GM23338 (cell line): ENCODE measurements at regions not wholly inside any gene's neighbourhood (a gene's known extent, or its start where the extent isn't known, plus 50 kb on each side); places are given as distances from the start of the nearest gene placed in this dataset.
A peak's percentile ranks its signal among the peaks of the same experiment; 100 is the strongest.

Experiments
- ATAC-seq: fragments of 200-7000 bp; cut with Tn5 transposase; 3 replicates; pipeline ENCODE4 v1.9.1; 2020
- DNase-seq: peaks from one replicate; pipeline ENCODE4 v3.0.0-alpha.2; 2015; ENCODE audit warnings: low spot score
- H2AFZ ChIP-seq: fragments of 200-600 bp; sonication (generic); 2 replicates; pipeline ENCODE4 v1.8.0; 2016; ENCODE audit warnings: antibody characterized with exemption, mild to moderate bottlenecking, moderate library complexity
- H3F3A ChIP-seq: fragments of 200-600 bp; sonication (generic); replicated peaks from 2 replicates; pipeline ENCODE4 v1.8.0; 2017; ENCODE audit warnings: antibody characterized with exemption, mixed run types, low read depth
- H3K27ac ChIP-seq: fragments of 200-600 bp; sonication (generic); 2 replicates; pipeline ENCODE4 v1.6.1; 2016; ENCODE audit warnings: low read depth
- H3K27me3 ChIP-seq: fragments of 200-600 bp; sonication (generic); 2 replicates; pipeline ENCODE4 v1.8.0; 2016; ENCODE audit warnings: mild to moderate bottlenecking, mixed run types, moderate library complexity; ENCODE audit not compliant: insufficient read depth
- H3K36me3 ChIP-seq: fragments of 200-600 bp; sonication (generic); 2 replicates; pipeline ENCODE4 v1.8.0; 2016; ENCODE audit warnings: mild to moderate bottlenecking; ENCODE audit not compliant: insufficient read depth
- H3K4me1 ChIP-seq: fragments of 200-600 bp; sonication (generic); 2 replicates; pipeline ENCODE4 v1.8.0; 2016; ENCODE audit warnings: mild to moderate bottlenecking, moderate library complexity; ENCODE audit not compliant: insufficient read depth
- H3K4me2 ChIP-seq: fragments of 200-600 bp; sonication (generic); 2 replicates; pipeline ENCODE4 v1.7.1; 2017; ENCODE audit warnings: mixed run types
- H3K4me3 ChIP-seq: fragments of 200-600 bp; sonication (generic); 2 replicates; pipeline ENCODE4 v1.6.1; 2016; ENCODE audit warnings: mixed run types
- H3K79me2 ChIP-seq: fragments of 200-600 bp; sonication (generic); replicated peaks from 2 replicates; pipeline ENCODE4 v1.8.0; 2017; ENCODE audit warnings: mild to moderate bottlenecking; ENCODE audit not compliant: insufficient read depth
- H3K9me2 ChIP-seq: fragments of 200-600 bp; sonication (generic); 2 replicates; pipeline ENCODE4 v1.8.0; 2017; ENCODE audit not compliant: insufficient read depth
- H4K20me1 ChIP-seq: fragments of 200-600 bp; sonication (generic); replicated peaks from 2 replicates; pipeline ENCODE4 v1.8.0; 2017; ENCODE audit warnings: mild to moderate bottlenecking; ENCODE audit not compliant: insufficient read depth
- H3K27ac Mint-ChIP-seq: 2 replicates; pipeline ENCODE4 v1.8.0; 2020; ENCODE audit warnings: inconsistent platforms, mild to moderate bottlenecking, moderate library complexity, mixed read lengths
- H3K27me3 Mint-ChIP-seq: 3 replicates; pipeline ENCODE4 v1.8.0; 2022; ENCODE audit warnings: low read depth, mild to moderate bottlenecking, moderate library complexity, mixed read lengths, inconsistent platforms; ENCODE audit not compliant: insufficient read depth, poor library complexity
- H3K36me3 Mint-ChIP-seq: 3 replicates; pipeline ENCODE4 v1.8.0; 2021; ENCODE audit warnings: low read depth, mild to moderate bottlenecking, inconsistent platforms, moderate library complexity, mixed read lengths
- H3K4me1 Mint-ChIP-seq: 3 replicates; pipeline ENCODE4 v1.8.0; 2020; ENCODE audit warnings: mild to moderate bottlenecking, inconsistent platforms, mixed read lengths
- H3K4me3 Mint-ChIP-seq: 3 replicates; pipeline ENCODE4 v1.8.0; 2021; ENCODE audit warnings: moderate library complexity, mild to moderate bottlenecking, inconsistent platforms, mixed read lengths
- H3K9me3 Mint-ChIP-seq: 3 replicates; pipeline ENCODE4 v1.8.0; 2020; ENCODE audit warnings: moderate library complexity, mild to moderate bottlenecking, inconsistent platforms, mixed read lengths
- CREB1 ChIP-seq: fragments of 250-450 bp; sonication (Bioruptor Pico); IDR thresholded peaks from 2 replicates; pipeline ENCODE4 v1.5.0; 2020; ENCODE audit warnings: low read depth, mild to moderate bottlenecking, moderate library complexity
- EZH2 ChIP-seq: fragments of 200-600 bp; sonication (generic); IDR thresholded peaks from one replicate; pipeline ENCODE4 v1.8.0; 2017; ENCODE audit warnings: antibody characterized with exemption, mild to moderate bottlenecking, low read depth; ENCODE audit not compliant: unreplicated experiment
- EZH2phosphoT487 ChIP-seq: fragments of 200-600 bp; sonication (generic); IDR thresholded peaks from one replicate; pipeline ENCODE4 v1.8.1; 2018; ENCODE audit warnings: antibody characterized with exemption; ENCODE audit not compliant: unreplicated experiment
- JUNB ChIP-seq: IDR thresholded peaks from one replicate; pipeline ENCODE4 v1.6.1; 2016; ENCODE audit warnings: antibody characterized with exemption; ENCODE audit not compliant: unreplicated experiment
- NANOG ChIP-seq: IDR thresholded peaks from 2 replicates; pipeline ENCODE4 v1.6.1; 2016; ENCODE audit warnings: antibody characterized with exemption, borderline replicate concordance
- POLR2AphosphoS5 ChIP-seq: IDR thresholded peaks from 2 replicates; pipeline ENCODE4 v1.6.1; 2016; ENCODE audit warnings: antibody characterized with exemption, low read depth
- STAT1 ChIP-seq: IDR thresholded peaks from one replicate; pipeline ENCODE4 v1.6.1; 2016; ENCODE audit warnings: antibody characterized with exemption; ENCODE audit not compliant: unreplicated experiment
- ZNF114 ChIP-seq: fragments of 250-450 bp; sonication (Bioruptor Pico); IDR thresholded peaks from 2 replicates; pipeline ENCODE4 v1.5.0; 2020; ENCODE audit warnings: mild to moderate bottlenecking, moderate library complexity
- ZNF331 ChIP-seq: fragments of 250-450 bp; sonication (Bioruptor Pico); IDR thresholded peaks from 2 replicates; pipeline ENCODE4 v1.5.0; 2020; ENCODE audit warnings: low read depth, mild to moderate bottlenecking, moderate library complexity
- TF ChIP-seq, protein P1 (sequence below): IDR thresholded peaks from 2 replicates; pipeline ENCODE4 v1.6.1; 2016; ENCODE audit warnings: antibody characterized with exemption
- TF ChIP-seq, protein P2 (sequence below), 2 experiments: fragments of 200-600 bp in 1 of 2; sonication (generic) in 1 of 2; conservative IDR thresholded peaks; 2 replicates each; pipeline versions ENCODE4 v1.5.1 to v1.6.1; 2016 to 2017; ENCODE audit warnings: antibody characterized with exemption in 2 of 2, low read depth in 2 of 2, mild to moderate bottlenecking in 2 of 2, moderate library complexity in 1 of 2
- TF ChIP-seq, protein P3 (sequence below): fragments of 250-450 bp; sonication (Bioruptor Pico); IDR thresholded peaks from 2 replicates; pipeline ENCODE4 v1.5.0; 2020; ENCODE audit warnings: mild to moderate bottlenecking, moderate library complexity
- TF ChIP-seq, protein P4 (sequence below): IDR thresholded peaks from one replicate; pipeline ENCODE4 v1.6.1; 2018; ENCODE audit warnings: antibody characterized with exemption; ENCODE audit not compliant: unreplicated experiment

DNA sequence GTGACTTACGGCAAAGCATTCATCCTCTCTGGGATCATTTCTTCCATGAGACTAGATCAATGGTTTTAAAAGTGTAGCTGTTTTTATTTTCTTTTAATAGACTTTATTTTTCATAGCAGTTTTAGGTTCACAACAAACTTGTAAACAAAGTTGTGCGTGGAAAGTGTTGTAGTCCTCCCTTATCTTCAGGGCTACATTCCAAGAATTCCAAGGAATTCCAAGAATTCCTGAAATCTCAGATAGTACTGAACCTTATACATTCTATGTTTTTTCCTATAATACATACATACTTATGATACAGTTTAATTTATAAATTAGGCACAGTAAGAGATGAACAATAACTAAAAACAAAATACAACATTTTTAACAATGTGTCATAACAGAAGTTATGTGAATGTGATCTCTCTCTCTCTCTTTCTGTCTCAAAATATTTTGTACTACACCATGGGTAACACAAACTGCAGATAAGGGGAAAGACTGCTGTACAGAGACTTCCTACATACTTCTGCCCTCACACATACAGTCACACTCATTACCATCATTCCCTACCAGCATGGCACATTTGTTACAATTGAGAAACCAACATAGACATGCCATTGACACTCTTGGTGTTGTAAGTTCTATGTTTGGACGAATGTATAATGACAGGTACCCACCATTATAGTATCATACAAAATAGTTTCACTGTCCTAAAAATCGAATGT, 1933.2 kb upstream of the WWC1 start:
- no peak overlapping the region for H3K4me3 Mint-ChIP-seq
- Histone ChIP-seq H3K27me3 (no peaks in the 10 kb centered on the region), H2AFZ (no peak overlapping the region), H3K27ac (no peak overlapping the region), H3K9me2 (peaks cover 4% of the 10 kb centered on the region; the same call in 1 of the 2 replicates), H4K20me1 (no peaks in the 10 kb centered on the region), H3K4me2 (no peak overlapping the region), H3K4me1 (no peaks in the 10 kb centered on the region), H3F3A (no peaks in the 10 kb centered on the region), H3K4me3 (no peak overlapping the region), H3K36me3 (no peaks in the 10 kb centered on the region), H3K79me2 (no peaks in the 10 kb centered on the region)
- TF ChIP-seq JUNB (no peak), EZH2 (no peak), NANOG (no peak), ZNF331 (CRISPR knock-in tag) (no peak), ZNF114 (no peak), CREB1 (no peak), EZH2phosphoT487 (no peak), STAT1 (no peak), POLR2AphosphoS5 (no peak)
- TF ChIP-seq, protein P1, sequence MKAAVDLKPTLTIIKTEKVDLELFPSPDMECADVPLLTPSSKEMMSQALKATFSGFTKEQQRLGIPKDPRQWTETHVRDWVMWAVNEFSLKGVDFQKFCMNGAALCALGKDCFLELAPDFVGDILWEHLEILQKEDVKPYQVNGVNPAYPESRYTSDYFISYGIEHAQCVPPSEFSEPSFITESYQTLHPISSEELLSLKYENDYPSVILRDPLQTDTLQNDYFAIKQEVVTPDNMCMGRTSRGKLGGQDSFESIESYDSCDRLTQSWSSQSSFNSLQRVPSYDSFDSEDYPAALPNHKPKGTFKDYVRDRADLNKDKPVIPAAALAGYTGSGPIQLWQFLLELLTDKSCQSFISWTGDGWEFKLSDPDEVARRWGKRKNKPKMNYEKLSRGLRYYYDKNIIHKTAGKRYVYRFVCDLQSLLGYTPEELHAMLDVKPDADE: no peak
- TF ChIP-seq, protein P2, sequence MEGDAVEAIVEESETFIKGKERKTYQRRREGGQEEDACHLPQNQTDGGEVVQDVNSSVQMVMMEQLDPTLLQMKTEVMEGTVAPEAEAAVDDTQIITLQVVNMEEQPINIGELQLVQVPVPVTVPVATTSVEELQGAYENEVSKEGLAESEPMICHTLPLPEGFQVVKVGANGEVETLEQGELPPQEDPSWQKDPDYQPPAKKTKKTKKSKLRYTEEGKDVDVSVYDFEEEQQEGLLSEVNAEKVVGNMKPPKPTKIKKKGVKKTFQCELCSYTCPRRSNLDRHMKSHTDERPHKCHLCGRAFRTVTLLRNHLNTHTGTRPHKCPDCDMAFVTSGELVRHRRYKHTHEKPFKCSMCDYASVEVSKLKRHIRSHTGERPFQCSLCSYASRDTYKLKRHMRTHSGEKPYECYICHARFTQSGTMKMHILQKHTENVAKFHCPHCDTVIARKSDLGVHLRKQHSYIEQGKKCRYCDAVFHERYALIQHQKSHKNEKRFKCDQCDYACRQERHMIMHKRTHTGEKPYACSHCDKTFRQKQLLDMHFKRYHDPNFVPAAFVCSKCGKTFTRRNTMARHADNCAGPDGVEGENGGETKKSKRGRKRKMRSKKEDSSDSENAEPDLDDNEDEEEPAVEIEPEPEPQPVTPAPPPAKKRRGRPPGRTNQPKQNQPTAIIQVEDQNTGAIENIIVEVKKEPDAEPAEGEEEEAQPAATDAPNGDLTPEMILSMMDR (conservative IDR thresholded peaks at IDR 0.05; ENCODE audit: low read depth in 2 of 2): no peak
- TF ChIP-seq, protein P3, sequence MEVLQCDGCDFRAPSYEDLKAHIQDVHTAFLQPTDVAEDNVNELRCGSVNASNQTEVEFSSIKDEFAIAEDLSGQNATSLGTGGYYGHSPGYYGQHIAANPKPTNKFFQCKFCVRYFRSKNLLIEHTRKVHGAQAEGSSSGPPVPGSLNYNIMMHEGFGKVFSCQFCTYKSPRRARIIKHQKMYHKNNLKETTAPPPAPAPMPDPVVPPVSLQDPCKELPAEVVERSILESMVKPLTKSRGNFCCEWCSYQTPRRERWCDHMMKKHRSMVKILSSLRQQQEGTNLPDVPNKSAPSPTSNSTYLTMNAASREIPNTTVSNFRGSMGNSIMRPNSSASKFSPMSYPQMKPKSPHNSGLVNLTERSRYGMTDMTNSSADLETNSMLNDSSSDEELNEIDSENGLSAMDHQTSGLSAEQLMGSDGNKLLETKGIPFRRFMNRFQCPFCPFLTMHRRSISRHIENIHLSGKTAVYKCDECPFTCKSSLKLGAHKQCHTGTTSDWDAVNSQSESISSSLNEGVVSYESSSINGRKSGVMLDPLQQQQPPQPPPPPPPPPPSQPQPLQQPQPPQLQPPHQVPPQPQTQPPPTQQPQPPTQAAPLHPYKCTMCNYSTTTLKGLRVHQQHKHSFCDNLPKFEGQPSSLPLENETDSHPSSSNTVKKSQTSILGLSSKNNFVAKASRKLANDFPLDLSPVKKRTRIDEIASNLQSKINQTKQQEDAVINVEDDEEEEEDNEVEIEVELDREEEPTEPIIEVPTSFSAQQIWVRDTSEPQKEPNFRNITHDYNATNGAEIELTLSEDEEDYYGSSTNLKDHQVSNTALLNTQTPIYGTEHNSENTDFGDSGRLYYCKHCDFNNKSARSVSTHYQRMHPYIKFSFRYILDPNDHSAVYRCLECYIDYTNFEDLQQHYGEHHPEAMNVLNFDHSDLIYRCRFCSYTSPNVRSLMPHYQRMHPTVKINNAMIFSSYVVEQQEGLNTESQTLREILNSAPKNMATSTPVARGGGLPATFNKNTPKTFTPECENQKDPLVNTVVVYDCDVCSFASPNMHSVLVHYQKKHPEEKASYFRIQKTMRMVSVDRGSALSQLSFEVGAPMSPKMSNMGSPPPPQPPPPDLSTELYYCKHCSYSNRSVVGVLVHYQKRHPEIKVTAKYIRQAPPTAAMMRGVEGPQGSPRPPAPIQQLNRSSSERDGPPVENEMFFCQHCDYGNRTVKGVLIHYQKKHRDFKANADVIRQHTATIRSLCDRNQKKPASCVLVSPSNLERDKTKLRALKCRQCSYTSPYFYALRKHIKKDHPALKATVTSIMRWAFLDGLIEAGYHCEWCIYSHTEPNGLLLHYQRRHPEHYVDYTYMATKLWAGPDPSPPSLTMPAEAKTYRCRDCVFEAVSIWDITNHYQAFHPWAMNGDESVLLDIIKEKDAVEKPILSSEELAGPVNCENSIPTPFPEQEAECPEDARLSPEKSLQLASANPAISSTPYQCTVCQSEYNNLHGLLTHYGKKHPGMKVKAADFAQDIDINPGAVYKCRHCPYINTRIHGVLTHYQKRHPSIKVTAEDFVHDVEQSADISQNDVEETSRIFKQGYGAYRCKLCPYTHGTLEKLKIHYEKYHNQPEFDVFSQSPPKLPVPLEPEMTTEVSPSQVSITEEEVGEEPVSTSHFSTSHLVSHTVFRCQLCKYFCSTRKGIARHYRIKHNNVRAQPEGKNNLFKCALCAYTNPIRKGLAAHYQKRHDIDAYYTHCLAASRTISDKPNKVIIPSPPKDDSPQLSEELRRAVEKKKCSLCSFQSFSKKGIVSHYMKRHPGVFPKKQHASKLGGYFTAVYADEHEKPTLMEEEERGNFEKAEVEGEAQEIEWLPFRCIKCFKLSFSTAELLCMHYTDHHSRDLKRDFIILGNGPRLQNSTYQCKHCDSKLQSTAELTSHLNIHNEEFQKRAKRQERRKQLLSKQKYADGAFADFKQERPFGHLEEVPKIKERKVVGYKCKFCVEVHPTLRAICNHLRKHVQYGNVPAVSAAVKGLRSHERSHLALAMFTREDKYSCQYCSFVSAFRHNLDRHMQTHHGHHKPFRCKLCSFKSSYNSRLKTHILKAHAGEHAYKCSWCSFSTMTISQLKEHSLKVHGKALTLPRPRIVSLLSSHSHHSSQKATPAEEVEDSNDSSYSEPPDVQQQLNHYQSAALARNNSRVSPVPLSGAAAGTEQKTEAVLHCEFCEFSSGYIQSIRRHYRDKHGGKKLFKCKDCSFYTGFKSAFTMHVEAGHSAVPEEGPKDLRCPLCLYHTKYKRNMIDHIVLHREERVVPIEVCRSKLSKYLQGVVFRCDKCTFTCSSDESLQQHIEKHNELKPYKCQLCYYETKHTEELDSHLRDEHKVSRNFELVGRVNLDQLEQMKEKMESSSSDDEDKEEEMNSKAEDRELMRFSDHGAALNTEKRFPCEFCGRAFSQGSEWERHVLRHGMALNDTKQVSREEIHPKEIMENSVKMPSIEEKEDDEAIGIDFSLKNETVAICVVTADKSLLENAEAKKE (CRISPR knock-in tag): no peak
- TF ChIP-seq, protein P4, sequence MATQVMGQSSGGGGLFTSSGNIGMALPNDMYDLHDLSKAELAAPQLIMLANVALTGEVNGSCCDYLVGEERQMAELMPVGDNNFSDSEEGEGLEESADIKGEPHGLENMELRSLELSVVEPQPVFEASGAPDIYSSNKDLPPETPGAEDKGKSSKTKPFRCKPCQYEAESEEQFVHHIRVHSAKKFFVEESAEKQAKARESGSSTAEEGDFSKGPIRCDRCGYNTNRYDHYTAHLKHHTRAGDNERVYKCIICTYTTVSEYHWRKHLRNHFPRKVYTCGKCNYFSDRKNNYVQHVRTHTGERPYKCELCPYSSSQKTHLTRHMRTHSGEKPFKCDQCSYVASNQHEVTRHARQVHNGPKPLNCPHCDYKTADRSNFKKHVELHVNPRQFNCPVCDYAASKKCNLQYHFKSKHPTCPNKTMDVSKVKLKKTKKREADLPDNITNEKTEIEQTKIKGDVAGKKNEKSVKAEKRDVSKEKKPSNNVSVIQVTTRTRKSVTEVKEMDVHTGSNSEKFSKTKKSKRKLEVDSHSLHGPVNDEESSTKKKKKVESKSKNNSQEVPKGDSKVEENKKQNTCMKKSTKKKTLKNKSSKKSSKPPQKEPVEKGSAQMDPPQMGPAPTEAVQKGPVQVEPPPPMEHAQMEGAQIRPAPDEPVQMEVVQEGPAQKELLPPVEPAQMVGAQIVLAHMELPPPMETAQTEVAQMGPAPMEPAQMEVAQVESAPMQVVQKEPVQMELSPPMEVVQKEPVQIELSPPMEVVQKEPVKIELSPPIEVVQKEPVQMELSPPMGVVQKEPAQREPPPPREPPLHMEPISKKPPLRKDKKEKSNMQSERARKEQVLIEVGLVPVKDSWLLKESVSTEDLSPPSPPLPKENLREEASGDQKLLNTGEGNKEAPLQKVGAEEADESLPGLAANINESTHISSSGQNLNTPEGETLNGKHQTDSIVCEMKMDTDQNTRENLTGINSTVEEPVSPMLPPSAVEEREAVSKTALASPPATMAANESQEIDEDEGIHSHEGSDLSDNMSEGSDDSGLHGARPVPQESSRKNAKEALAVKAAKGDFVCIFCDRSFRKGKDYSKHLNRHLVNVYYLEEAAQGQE: no peak
- no peaks in the 10 kb centered on the region for H3K27me3 Mint-ChIP-seq
- peaks cover 14% of the 10 kb centered on the region; the same call in 2 of the 3 replicates for H3K36me3 Mint-ChIP-seq
- H3K4me1 Mint-ChIP-seq: peaks cover 8% of the 10 kb centered on the region; the same call in 2 of the 3 replicates
- DNase-seq (peak; percentile 23), ATAC-seq (no peak)
- no peak overlapping the region; the same call in 1 of the 2 replicates for H3K27ac Mint-ChIP-seq
- H3K9me3 Mint-ChIP-seq: peaks cover 7% of the 10 kb centered on the region
